Suprapubic skin (tissue), 4 donors: ENCODE measurements at regions not wholly inside any gene's neighbourhood (a gene's known extent, or its start where the extent isn't known, plus 50 kb on each side); places are given as distances from the start of the nearest gene placed in this dataset.

ENCODE experiments used
- DNase-seq, 2 donors: peaks; one replicate each; pipeline ENCODE4 v3.0.0-alpha.2; 2019; ENCODE audit warnings: low spot score in 2 of 2
- H3K27ac ChIP-seq: fragments of 200-600 bp; sonication (generic); one replicate; pipeline ENCODE4 v1.5.1; 2019
- H3K27me3 ChIP-seq: fragments of 200-600 bp; sonication (generic); one replicate; pipeline ENCODE4 v1.5.1; 2019
- H3K36me3 ChIP-seq: fragments of 200-600 bp; sonication (generic); one replicate; pipeline ENCODE4 v1.5.1; 2019
- H3K4me1 ChIP-seq: fragments of 200-600 bp; sonication (generic); one replicate; pipeline ENCODE4 v1.5.1; 2019
- H3K4me3 ChIP-seq: fragments of 200-600 bp; sonication (generic); one replicate; pipeline ENCODE4 v1.5.1; 2019; ENCODE audit warnings: mild to moderate bottlenecking
- H3K9me3 ChIP-seq: fragments of 200-600 bp; sonication (generic); one replicate; pipeline ENCODE4 v1.5.1; 2019
- CTCF ChIP-seq, 2 donors: fragments of 200-600 bp in 1 of 2; fragments of 450-650 bp in 1 of 2; sonication (generic) in 1 of 2; IDR thresholded peaks; one replicate each; pipeline ENCODE4 v1.5.1; 2016 to 2019; ENCODE audit warnings: antibody characterized with exemption in 2 of 2, mild to moderate bottlenecking in 1 of 2, moderate library complexity in 1 of 2
- EP300 ChIP-seq: sonication (generic); formaldehyde crosslinking; IDR thresholded peaks from one replicate; pipeline ENCODE4 v1.6.1; 2017; ENCODE audit warnings: antibody characterized with exemption
- POLR2A ChIP-seq, 2 donors: fragments of 450-650 bp; IDR thresholded peaks; one replicate each; pipeline ENCODE4 v1.6.1; 2017; ENCODE audit warnings: antibody characterized with exemption in 2 of 2, mild to moderate bottlenecking in 2 of 2, moderate library complexity in 2 of 2
- POLR2AphosphoS5 ChIP-seq, 3 donors: sonication (generic); formaldehyde crosslinking; IDR thresholded peaks; one replicate each; pipeline ENCODE4 v1.6.1; 2017; ENCODE audit warnings: antibody characterized with exemption in 3 of 3
- WGBS: methylation state at CpG from one replicate; pipeline ENCODE4 v1.1.5; 2018; 5-methylcytosine and 5-hydroxymethylcytosine counted together

DNA sequence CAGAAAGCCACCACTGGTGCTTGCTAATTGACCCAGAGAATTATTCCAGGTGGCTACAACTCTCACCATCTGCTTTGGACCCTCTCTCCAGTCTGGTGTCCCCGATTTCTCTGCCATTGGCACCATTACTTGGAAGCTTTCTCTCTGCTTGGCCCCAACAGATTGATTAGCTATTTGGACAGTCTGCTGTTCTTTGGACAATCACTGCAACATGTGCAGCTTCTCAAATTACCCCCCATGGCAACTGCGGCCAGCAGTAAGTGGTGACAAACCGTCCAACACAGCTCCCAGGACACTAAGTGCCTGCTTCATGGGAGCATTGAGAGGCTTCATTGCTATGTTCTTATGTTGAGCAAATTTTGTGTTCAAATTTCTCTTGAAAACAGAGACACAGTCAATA lies 309.8 kb downstream of the TAF11L14 start:
- no peak overlapping the region for H3K27ac ChIP-seq
- no peaks in the 10 kb centered on the region for H3K9me3 ChIP-seq
- no peak for TF ChIP-seq CTCF (IDR thresholded peaks at IDR 0.05)
- TF ChIP-seq EP300: no peak
- TF ChIP-seq POLR2AphosphoS5 (IDR thresholded peaks at IDR 0.05): no peak
- TF ChIP-seq POLR2A (IDR thresholded peaks at IDR 0.05): no peak
- 75% methylated on average over 3 of the region's 3 CpGs for WGBS
- no peak overlapping the region for H3K4me3 ChIP-seq
- H3K4me1 ChIP-seq: no peaks in the 10 kb centered on the region
- no peaks in the 10 kb centered on the region for H3K36me3 ChIP-seq
- no peaks in the 10 kb centered on the region for H3K27me3 ChIP-seq
- no peak for DNase-seq

- no peak overlapping the region for H3K27ac ChIP-seq
- TF ChIP-seq POLR2A (IDR thresholded peaks at IDR 0.05) (no peak), POLR2AphosphoS5 (IDR thresholded peaks at IDR 0.05) (no peak), EP300 (no peak), CTCF (IDR thresholded peaks at IDR 0.05) (no peak)
- no peaks in the 10 kb centered on the region for H3K9me3 ChIP-seq
- H3K27me3 ChIP-seq: no peaks in the 10 kb centered on the region
- H3K4me1 ChIP-seq: peaks cover 7% of the 10 kb centered on the region
- 86% methylated on average over 1 of the region's 1 CpG for WGBS
- no peak for DNase-seq
- H3K36me3 ChIP-seq: no peaks in the 10 kb centered on the region
- H3K4me3 ChIP-seq: no peak overlapping the region
These were observed 312.8 kb downstream of the TAF11L14 start for GRCh38 chr5:17947029-17947428.

DNA sequence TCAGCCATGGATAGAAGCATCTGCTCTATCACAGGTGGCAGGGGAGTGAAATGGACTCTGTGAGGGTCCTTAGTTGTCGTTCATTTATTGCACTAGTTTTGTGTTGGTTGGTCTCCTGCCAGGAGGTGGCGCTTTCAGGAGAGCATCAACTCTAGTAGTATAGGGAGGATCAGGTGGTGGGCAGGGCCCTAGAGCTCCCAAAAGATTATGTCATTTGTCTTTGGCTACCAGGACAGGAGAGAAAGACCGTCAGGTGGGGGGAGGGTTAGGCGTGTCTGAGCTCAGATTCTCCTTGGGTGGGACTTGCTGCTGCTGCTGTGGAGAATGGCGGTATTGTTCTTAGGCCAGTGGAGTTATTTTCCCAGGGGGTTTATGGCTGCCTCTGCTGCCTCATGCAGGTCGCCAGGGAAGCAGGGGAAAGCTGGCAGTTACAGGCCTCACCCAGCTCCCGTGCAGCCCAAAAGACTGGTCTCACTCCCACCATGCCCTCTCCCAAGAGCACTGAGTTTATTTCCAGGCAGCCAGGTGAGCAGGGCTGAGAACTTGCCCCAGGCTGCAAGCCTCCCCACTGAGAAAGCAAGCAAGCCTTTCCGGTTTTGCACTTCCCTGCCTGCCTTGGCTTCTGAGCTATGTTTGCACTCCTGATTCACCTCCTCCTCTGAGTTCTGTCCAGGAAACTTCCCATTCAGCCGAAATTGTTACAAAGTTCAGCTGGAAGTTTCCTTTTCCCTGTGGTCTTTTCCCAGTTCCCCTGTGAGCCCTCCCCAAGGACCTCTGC lies 317.3 kb downstream of the TAF11L14 start:
- DNase-seq: no peak
- no peaks in the 10 kb centered on the region for H3K9me3 ChIP-seq
- no peak for TF ChIP-seq POLR2A (IDR thresholded peaks at IDR 0.05)
- TF ChIP-seq EP300: no peak
- TF ChIP-seq POLR2AphosphoS5 (IDR thresholded peaks at IDR 0.05): no peak
- no peak for TF ChIP-seq CTCF (IDR thresholded peaks at IDR 0.05)
- H3K27ac ChIP-seq: no peak overlapping the region
- H3K4me3 ChIP-seq: no peak overlapping the region
- peaks cover 9% of the 10 kb centered on the region for H3K4me1 ChIP-seq
- 36% methylated on average over 9 of the region's 9 CpGs for WGBS
- H3K27me3 ChIP-seq: no peaks in the 10 kb centered on the region
- no peaks in the 10 kb centered on the region for H3K36me3 ChIP-seq

DNA sequence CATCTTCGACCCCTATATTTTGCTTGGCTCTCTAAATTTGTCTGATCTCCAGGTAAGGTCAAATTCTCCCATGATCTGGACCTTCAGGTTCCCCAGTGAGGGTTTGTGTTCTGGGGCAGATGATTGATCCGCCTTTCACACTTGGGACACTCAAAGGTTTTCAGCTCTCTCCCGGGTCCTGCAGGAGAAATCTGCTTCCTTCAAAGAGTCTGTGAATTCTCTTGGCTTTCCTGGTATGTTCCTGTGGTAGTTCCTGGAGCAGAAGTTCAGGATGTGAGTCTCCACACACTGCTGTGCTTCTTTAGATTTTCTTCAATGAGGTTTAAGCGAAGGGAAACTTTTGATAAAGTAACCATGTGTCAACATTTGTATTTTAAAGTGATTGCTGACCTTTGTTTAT lies 318.0 kb downstream of the TAF11L14 start:
- 79% methylated on average over 4 of the region's 4 CpGs for WGBS
- no peak overlapping the region for H3K4me3 ChIP-seq

More for the DNA sequence above, 318.0 kb downstream of the TAF11L14 start:
- Histone ChIP-seq H3K9me3 (no peaks in the 10 kb centered on the region), H3K4me1 (peaks cover 9% of the 10 kb centered on the region), H3K27me3 (no peaks in the 10 kb centered on the region), H3K36me3 (no peaks in the 10 kb centered on the region), H3K27ac (no peak overlapping the region)
- no peak for TF ChIP-seq POLR2A (IDR thresholded peaks at IDR 0.05)
- no peak for TF ChIP-seq POLR2AphosphoS5 (IDR thresholded peaks at IDR 0.05)
- TF ChIP-seq EP300: no peak
- TF ChIP-seq CTCF (IDR thresholded peaks at IDR 0.05): no peak
- no peak for DNase-seq
